ENCODE measurements at regions not wholly inside any gene's neighbourhood (a gene's known extent, or its start where the extent isn't known, plus 50 kb on each side); places are given as distances from the start of the nearest gene placed in this dataset.
"Not testable (repeated sequence)": the region's sequence is repeated elsewhere in the genome, so short reads cannot be mapped to it uniquely, and the experiment has no call there.

GRCh38 chr1:206384029-206384807 lies 86.1 kb upstream of the IKBKE start:
- TF ChIP-seq LEF1 (IDR thresholded peaks at IDR 0.05; ENCODE audit: borderline replicate concordance); BHLHE40 (IDR thresholded peaks at IDR 0.05; ENCODE audit: borderline replicate concordance); NFRKB (IDR thresholded peaks at IDR 0.05); FOXM1 (IDR thresholded peaks at IDR 0.05; ENCODE audit: borderline replicate concordance); FOXA1 (IDR thresholded peaks at IDR 0.05); SP1 (IDR thresholded peaks at IDR 0.05); SUZ12 (IDR thresholded peaks at IDR 0.05); CTBP1 (IDR thresholded peaks at IDR 0.05; ENCODE audit: borderline replicate concordance); FOXK2 (IDR thresholded peaks at IDR 0.05); L3MBTL2 (conservative IDR thresholded peaks at IDR 0.05); TARDBP (IDR thresholded peaks at IDR 0.05); ELF4 (IDR thresholded peaks at IDR 0.05); PKNOX1 (IDR thresholded peaks at IDR 0.05): not testable (repeated sequence)

Data from HEK293T (cell line).